Calu3 (cell line): ENCODE measurements at regions not wholly inside any gene's neighbourhood (a gene's known extent, or its start where the extent isn't known, plus 50 kb on each side); places are given as distances from the start of the nearest gene placed in this dataset.
A peak's percentile ranks its signal among the peaks of the same experiment; 100 is the strongest.

ENCODE experiments used
- BruUV-seq: library from RNA; stranded (reverse); fragments of 400-500 nt; replicated peaks from 2 replicates; lab custom pipeline; 2021; lab: Mats Ljungman, UMichigan
- CTCF ChIA-PET: fragments of 300-600 bp; sonication (Branson Sonifier 250); formaldehyde crosslinking; loops from one replicate; lab custom pipeline; 2022; ENCODE audit warnings: antibody characterized with exemption; lab: Charles Lee
- DNase-seq: peaks from one replicate; pipeline ENCODE4 v3.0.0; 2022
- H3K27ac Mint-ChIP-seq: one replicate; pipeline ENCODE4 v1.8.0; 2022; ENCODE audit warnings: mixed read lengths; ENCODE audit not compliant: unreplicated experiment
- H3K27me3 Mint-ChIP-seq: one replicate; pipeline ENCODE4 v1.8.0; 2022; ENCODE audit warnings: mixed read lengths; ENCODE audit not compliant: unreplicated experiment
- H3K36me3 Mint-ChIP-seq: one replicate; pipeline ENCODE4 v1.8.0; 2022; ENCODE audit warnings: mild to moderate bottlenecking, moderate library complexity, mixed read lengths; ENCODE audit not compliant: insufficient read depth, unreplicated experiment
- H3K4me1 Mint-ChIP-seq: one replicate; pipeline ENCODE4 v1.8.0; 2022; ENCODE audit warnings: mild to moderate bottlenecking, low read depth, mixed read lengths; ENCODE audit not compliant: unreplicated experiment
- H3K4me3 Mint-ChIP-seq: one replicate; pipeline ENCODE4 v1.8.0; 2022; ENCODE audit warnings: mild to moderate bottlenecking, low read depth, moderate library complexity, mixed read lengths; ENCODE audit not compliant: unreplicated experiment
- H3K9me3 Mint-ChIP-seq: one replicate; pipeline ENCODE4 v1.8.0; 2022; ENCODE audit warnings: low read depth, mixed read lengths; ENCODE audit not compliant: unreplicated experiment
- CTCF ChIP-seq: fragments of 200-600 bp; IDR thresholded peaks from one replicate; pipeline ENCODE4 v1.8.0; 2022; ENCODE audit warnings: antibody characterized with exemption; ENCODE audit not compliant: unreplicated experiment
- intact Hi-C: fragments of 100-400 bp; cut with micrococcal nuclease; formaldehyde crosslinking; loops from one replicate; pipeline ENCODE4 v1.10.0; 2022; ENCODE audit not compliant: unreplicated experiment

- H3K27me3 Mint-ChIP-seq: no peaks in the 10 kb centered on the region
- H3K4me3 Mint-ChIP-seq: no peak overlapping the region
- DNase-seq: no peak
- no peak overlapping the region for H3K27ac Mint-ChIP-seq
- intact Hi-C loops: no loop called here
- CTCF ChIA-PET: interaction anchor here (1.5 kb wide), 1 partner anchor 14 kb away, joined by 4 read pairs; no protein-coding TSS in a partner anchor
- peaks cover 15% of the 10 kb centered on the region for H3K36me3 Mint-ChIP-seq
- no TSS peak for BruUV-seq
- no peaks in the 10 kb centered on the region for H3K9me3 Mint-ChIP-seq
- peaks cover 18% of the 10 kb centered on the region for H3K4me1 Mint-ChIP-seq
- no peak for TF ChIP-seq CTCF
Measured at GRCh38 chr3:141422961-141423582, 54.8 kb downstream of the ZBTB38 start.

GRCh38 chr3:141425523-141426233 lies 57.4 kb downstream of the ZBTB38 start:
- Mint-ChIP-seq H3K27me3 (no peaks in the 10 kb centered on the region), H3K27ac (peak overlapping the region; percentile 55), H3K36me3 (peaks cover 23% of the 10 kb centered on the region), H3K9me3 (no peaks in the 10 kb centered on the region), H3K4me3 (no peak overlapping the region), H3K4me1 (peaks cover 18% of the 10 kb centered on the region)
- CTCF ChIA-PET: interaction anchor here (0.6 to 3.1 kb wide), 10 partner anchors 10 to 293 kb away, joined by 3 to 13 read pairs (median 6); no protein-coding TSS in a partner anchor
- peak; percentile 21 for DNase-seq
- intact Hi-C loops: no loop called here
- no TSS peak for BruUV-seq
- peak; percentile 14 for TF ChIP-seq CTCF

- Mint-ChIP-seq H3K4me1 (peaks cover 18% of the 10 kb centered on the region), H3K9me3 (no peaks in the 10 kb centered on the region), H3K27ac (peak overlapping the region; percentile 55), H3K4me3 (peak overlapping the region; percentile 2), H3K27me3 (no peaks in the 10 kb centered on the region), H3K36me3 (peaks cover 23% of the 10 kb centered on the region)
- DNase-seq: peak; percentile 78
- intact Hi-C loops: no loop called here
- TF ChIP-seq CTCF: no peak
- CTCF ChIA-PET: interaction anchor here (0.6 to 3.1 kb wide), 11 partner anchors 10 to 293 kb away, joined by 3 to 13 read pairs (median 6); no protein-coding TSS in a partner anchor
- BruUV-seq: no TSS peak
Measured at GRCh38 chr3:141426404-141427034, 58.2 kb downstream of the ZBTB38 start.

- no TSS peak for BruUV-seq
- Mint-ChIP-seq H3K27me3 (no peaks in the 10 kb centered on the region), H3K36me3 (peaks cover 23% of the 10 kb centered on the region), H3K27ac (no peak overlapping the region), H3K4me1 (peaks cover 18% of the 10 kb centered on the region), H3K4me3 (no peak overlapping the region), H3K9me3 (no peaks in the 10 kb centered on the region)
- CTCF ChIA-PET: no interaction called here
- intact Hi-C loops: no loop called here
- TF ChIP-seq CTCF: no peak
- no peak for DNase-seq
Measured at GRCh38 chr3:141427764-141428163, 59.1 kb upstream of the RASA2 start.
